NCI-H510A (cell line): ENCODE measurements at regions not wholly inside any gene's neighbourhood (a gene's known extent, or its start where the extent isn't known, plus 50 kb on each side); places are given as distances from the start of the nearest gene placed in this dataset.
A peak's percentile ranks its signal among the peaks of the same experiment; 100 is the strongest.

Source experiments
- DNase-seq: peaks from one replicate; lab custom pipeline; 2025; lab: John Stamatoyannopoulos, UW

DNA sequence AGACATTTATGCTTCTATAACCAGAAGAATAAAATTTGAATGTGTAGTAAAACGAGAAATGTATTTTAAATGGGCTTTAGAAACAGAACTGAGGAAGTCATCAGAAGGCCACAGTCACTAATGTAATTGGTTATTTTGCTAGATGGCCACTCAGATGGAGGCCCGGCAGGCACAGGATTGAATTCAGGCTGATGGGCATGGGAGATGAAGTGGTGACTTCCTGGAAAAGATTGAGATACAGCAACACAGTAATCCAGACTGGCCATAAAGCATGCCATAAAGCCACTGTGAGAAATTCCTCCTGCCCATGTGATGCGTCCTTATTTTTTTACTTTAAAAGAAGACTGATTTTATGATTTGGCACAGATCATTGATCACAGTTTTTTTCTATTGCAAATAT is 297.7 kb downstream of the ICOS start:
- no peak for DNase-seq

DNA sequence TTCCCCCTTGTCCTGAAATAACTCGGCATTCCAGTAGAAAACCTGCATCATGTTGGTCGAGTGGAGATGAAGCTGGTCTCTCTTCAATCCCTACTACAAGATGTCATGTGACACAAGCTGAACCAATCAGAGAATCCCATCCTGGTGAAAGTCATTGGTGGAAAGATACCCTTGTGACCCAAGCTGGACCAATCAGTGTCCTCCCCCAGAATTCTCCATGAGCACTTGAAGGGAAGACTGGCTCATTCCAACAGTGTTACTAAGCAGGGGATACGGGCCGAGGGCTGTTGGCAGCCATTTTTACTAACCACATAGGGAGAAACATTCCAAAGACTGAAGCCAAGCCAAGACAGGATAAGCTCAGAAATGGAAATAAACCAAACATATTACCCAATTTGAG is 298.3 kb downstream of the ICOS start:
- DNase-seq: no peak

DNA sequence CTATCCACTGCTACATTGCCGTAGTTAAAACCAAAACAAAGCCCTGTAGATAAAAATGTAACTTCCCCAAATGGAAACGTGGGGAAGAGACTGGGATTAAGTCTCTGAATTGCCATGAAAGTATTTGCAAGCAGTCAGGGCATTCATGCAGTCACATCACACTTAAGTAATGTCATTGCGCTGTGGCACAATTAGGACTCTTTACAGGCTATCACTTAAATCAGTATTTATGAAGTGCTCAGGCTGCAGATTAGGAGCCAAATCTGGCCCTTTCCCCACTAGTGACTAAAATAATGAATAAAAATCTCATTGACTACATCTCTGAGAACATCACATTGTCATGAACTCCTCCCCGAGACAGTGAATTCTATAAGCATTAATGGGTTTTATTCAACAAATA is 300.9 kb downstream of the ICOS start:
- DNase-seq: no peak

DNA sequence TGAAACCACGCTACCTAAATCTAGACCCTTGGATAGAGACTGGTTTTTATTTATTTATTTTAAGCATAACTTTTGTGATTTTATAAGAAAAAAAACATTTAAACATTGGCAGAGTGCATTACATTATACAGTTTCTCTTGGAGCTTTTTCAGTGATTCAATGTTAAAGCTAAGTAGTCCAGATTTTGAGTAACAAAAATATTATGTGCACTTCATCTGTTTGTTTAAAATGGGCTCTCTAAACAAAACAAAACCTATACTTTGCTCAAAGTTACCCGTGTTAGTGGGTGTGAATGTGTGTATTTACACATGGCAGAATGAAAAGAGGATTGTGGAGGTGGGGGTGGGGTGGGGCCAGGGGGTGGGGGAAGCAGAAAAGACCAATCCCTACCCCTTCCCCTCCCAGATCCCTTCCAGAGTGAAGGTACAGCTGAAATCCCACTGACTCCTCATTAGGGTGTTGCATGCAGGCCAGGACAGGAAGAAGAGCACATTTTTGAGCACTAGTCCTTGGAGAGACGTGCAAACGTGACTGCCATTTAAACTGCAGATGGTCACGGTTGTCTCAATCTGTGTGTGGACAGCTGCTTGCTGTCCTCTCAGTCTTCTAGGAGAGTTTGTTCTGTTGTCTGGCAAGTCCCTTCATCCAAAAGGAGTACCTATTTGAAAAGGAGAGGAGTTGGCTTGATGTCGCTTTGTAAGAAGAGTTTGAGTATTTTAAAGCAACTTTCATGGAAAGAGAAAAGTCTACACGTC is 303.0 kb downstream of the ICOS start:
- no peak for DNase-seq

DNA sequence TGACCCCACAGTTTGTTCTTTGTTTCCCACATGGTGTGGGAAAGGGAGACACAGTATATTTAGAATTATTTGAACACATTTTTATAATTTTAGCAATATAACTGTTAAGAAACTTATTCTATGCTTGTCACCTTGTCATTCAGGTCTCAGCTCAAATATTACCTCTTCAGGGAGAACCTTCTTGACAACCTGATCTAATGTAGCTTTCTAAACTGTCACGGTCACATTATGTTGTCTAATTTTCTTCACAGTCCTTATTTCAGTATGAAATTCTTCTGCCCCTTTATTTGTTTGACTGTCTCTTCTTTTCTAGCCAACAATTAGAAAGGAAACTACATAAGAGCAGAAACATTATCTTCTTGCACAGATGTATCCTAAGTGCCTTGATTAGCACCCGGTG is 304.3 kb upstream of the PARD3B start:
- no peak for DNase-seq

DNA sequence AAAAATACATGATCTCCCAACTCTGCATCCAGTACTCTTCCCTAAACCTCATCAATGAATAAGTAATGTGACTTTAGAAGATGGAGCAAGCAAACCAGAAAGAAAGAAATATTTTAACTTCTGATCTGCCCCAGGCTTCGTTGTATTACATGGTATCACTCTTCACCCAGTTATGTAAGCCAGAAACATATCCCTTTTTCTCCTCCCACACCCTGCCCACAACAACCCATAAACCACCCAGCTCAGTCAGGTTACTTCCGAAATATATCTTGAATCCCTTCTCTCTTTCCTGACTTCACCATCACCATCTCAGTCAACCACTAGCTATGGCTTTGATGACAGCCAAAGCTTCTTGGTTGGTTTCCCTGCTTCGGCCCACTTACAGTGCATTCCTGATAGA is 295.8 kb upstream of the PARD3B start:
- DNase-seq: no peak

DNA sequence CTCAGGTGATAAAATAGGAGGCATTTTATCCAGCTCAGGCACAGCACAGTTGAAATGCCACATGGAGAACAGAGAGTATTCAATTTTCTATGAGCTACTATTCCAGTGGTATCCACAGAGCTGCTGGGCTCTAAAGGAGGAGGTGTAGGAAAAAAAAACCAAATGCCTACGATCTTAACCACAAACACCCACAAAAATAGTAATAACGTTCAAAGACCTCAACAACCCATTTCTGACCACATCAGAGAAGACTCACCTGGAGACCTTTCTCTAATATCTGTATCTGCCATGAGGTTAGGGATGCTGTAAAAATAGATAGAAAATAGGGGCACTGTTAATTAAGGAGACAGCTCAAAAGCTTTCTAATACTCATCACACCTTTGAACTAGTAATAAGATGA is 294.6 kb upstream of the PARD3B start:
- no peak for DNase-seq

DNA sequence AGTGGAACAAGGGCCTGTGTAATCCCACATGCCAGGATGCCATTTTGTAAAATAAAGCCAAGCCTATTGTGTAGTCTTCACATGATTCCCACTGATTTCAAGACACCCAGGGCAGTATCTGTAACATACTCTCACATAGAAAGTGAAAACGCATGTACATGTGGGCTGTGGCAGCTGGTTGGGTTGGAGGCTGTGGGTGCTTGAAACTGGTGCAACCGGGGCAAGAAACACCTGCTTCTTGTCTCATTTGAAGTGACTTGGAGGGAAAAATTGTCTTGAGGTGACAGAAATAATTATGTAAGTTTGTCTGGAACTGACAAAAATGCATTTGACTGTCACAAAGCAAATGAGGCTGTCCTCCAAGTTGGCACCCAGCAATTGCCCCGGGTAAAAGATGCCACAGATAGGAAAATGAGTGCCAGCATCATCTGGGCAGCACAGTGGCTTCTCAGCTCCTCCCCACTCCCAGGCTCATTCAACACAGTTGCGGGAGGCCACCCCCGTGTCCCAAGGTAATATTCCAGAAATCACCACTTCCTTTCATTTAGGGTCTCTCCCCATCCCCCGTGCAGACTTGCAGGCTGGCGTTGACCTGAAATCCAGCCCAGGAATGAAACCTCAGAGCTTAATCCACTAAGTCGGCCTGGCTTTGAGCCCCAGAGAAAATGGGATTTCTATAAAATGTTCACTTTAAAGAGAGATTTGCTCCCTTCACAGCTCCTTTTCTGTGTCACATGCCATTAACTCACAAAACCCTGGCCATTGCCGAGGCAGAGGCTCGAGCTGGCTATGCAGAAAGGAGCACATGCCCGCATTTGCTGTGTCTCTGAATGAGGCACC is 293.9 kb upstream of the PARD3B start:
- no peak for DNase-seq

DNA sequence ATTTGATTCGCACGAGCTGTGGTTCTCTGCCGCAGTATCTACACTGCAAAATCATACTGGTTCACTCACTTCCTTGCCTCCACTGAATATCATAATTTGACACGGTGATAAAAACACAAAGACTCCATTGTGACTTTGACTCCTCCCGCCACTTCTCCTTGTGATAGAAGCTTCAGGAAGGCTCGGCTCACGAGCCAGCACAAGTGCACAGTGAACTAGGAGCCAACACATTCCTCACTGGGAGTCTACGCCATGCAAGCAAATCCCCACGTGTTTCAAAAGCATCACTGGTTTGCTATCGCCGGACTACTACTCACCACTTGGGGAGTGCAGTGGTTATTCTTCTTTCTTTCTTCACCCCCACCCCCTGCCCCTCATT is 293.3 kb upstream of the PARD3B start:
- DNase-seq: no peak

DNA sequence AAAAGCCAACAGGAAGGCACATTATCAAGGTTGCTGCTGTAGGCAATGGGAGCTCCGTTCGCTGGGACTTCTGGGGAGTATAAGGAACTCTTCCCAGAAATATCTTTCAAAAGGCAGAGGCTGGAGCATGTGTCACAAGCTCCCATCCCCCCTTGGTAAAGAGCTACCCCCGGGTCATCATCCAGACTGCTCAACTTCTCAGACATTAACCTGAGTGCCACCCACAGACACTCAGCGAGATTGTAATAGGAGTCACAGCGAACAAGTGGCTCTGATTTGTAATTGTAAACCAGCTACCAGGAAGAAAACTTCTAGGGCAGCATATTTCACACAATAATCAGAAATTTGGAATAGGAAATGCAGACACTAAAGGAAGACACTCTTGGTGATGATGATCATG is 290.2 kb upstream of the PARD3B start:
- no peak for DNase-seq

DNA sequence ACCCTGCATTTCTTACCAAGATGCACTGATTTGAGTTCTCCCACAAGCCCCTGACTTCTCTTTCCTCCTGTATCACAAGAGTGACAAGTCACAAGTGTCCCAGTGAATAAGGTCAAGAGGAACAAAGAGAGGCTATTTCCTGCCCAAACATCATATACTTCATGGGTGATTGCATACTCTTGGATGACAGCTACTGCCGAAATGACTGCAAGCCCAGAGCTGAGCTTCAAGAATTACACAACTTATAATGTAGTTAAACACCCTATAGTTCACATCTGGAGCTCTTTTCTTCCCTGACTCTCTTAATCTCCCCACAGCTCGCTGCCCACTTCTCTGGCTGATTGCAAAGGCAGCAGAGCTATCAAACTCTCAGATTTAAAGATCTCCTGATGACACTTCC is 289.7 kb upstream of the PARD3B start:
- peak; percentile 43 for DNase-seq

DNA sequence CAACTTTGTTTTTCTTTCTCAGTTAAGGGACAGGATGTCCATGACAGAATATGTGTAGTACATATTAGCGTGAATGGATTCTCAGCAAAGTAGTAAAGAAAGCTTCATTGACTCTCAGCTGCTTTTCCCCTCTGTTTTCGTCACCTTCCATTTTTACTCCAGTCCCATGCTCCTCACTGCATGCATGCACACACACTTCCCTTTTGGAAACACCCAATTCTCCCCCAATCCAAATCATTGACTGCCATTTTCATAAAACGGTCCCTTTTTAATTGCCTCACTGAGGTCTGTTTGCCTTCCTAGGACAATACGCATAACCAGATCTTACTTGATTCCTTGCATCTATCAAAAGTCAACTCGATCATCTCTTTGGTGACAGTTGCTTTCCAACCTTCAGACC is 287.5 kb upstream of the PARD3B start:
- no peak for DNase-seq

DNA sequence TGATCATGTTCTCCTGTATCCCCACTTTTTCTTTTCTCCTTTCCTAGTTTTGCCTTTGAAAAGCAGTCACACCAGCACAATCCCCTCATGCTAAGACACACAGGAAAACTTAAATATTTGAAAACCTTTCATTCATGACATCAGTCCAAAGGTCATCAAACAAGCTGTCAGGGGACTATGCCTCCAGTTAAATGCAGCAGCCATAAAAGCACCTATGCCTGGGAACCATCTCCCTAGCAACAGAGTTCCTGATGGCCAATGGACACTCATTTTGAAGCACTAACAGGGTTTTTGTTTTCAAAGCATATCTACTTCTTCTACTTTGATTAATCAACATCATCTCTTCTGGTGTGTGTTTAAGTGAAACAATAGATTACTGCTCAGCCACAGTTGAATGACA is 286.4 kb upstream of the PARD3B start:
- DNase-seq: no peak

DNA sequence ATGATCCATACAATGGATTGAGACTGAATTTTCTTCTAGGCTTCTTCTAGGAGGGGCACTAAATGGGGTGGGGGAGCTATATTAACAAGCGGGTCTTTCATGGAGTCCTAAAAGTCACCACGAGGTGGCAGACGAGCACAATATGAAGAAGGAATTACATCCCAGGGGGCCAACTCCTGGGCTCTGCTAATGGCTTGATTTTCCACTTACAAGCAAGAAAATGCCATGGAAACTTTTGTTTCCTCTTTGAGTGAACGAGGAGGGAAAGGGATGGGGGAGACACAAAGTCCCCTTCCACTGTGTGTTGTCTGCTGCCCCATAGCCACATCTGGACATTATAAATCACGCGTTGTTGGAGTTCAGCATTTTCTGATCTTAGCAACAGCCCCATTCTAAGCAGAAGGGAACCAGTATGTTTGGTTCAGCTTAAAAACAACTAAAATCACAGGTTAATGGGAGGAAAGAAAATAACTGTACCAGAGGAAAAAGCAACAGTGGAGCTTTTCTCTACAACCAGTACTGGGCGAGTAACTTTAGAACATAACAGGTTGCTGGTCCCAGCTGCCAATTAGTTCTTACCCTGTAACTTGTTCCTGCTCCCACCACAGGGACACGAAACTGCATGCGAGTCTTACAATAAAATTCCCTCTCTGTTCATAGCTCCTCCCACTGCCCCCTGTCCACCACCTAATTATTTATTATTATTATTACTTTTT is 285.0 kb upstream of the PARD3B start:
- DNase-seq: peak; percentile 29

DNA sequence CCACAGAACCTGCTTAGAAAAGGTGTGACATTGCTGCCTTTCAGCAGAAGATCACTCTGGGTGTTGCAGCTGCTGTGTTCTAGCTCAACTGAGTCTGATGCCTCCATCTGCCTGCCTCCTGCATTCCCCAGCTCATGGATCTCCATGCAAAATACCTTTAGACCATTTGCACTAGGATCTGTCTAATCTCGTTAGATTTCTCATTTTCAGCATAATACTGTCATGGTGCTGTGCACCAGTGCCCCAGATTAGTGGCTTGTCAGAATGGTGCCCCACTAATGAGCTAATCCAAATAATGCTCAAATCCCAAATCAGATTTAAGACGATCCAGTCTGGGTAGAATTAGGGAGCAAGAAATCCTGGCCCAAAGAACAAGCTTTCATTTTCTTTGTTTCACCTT is 284.4 kb upstream of the PARD3B start:
- DNase-seq: no peak

DNA sequence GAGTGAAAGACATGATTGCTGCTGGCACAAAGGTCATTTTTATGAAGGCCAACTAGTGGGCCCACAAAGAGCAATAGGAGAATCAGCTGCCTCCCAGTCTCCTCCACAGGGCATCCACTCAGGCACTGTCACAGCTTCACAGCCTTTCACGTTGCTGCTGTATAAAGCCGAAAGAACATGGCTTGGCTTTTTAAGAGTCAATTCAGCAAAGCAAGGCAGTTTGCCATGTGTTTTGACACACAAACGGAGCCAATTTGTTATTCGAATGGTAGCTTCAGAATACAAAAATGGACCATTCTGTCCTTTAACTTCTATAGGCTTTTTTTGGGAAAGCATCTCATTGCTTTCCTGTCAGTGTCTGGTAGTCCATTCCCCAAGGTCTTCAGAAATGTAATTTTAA is 283.4 kb upstream of the PARD3B start:
- DNase-seq: no peak

DNA sequence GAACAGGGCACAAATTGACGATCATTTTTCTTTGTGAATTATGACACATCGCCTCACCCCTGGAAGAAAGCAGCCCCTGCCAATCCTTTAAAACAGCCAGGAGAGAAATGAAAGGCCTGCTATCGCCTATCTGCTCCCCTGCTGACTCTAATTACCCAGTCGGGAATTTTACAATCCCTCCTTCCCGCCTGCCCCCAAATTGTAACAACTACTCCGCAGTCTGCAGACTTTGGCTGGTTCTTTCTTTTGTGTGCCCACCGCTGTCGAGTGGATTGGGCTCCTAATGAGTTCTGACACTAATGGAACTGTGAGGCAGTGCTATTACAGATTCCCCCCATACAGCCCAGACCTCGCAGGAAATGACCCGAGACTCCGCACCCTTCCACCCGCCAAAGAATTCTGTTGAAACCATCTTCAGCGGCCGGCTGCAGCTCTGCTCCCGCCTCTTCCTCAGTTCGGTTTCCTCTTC is 281.2 kb upstream of the PARD3B start:
- DNase-seq: no peak

DNA sequence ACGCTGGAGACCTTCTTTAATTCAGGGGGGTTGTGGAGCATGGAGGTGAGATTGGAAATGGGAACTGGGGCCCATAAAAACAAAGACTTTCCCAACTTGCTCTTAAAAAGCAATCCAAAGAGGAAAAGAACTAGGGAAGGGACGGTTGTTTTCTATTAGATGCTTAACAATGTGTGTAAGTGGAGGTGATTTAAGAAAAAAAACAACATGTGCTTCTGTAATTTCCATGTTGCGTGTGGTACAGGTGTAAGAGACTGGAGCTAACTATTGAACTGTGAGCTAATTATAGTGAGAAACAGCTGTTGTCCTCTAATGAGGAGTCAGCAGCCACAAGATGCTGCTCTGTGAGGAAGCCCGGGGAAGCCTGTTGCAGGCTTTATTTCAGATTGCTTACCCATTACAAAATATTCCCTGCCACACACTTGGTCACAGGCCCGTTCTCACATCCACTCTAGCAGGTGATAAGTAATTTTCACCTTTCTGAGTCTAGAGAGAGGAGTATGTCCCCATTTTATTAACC is 280.6 kb upstream of the PARD3B start:
- DNase-seq: no peak

DNA sequence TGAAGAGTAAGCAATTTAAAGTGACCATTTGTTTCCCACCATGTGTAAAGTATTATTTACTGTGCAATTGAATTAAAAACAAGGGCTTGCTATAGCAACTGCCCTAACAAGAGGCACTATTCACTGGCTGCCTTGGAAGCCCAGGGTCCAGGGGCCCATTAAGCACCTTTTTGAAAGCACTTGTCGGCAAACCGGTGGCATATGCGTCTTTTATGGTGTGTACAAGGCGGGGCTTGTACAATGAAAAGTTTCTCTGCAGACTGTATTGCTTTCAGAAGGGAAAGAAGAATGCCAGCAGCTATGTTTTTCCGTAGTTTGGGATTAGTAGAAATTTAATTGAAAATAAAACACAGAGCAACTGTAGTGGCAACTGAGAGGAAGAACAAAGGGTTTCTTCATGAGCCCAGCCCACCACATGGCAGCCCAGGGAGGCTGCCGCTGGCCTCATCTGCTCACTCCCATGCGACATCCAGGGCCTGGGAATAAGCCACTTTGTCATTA is 279.5 kb upstream of the PARD3B start:
- peak; percentile 59 for DNase-seq

DNA sequence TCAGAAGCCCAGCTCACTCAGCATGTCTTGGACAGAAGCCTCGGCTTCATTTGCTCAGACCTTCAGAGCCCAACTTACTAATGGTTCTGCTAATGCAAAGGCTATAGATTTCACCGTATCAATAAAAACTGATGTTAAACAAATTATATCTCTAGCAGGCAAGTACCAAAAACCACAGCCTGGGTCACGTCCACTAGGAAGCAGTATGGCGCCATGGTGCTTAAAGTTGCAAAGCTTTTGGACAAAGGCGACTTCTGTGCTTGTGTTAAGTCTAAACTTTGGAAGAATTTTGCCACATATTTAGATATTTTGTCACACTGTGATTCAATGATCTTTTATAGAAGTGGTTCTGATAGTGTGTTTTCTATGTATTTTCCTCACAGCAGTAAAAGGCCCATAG is 276.8 kb upstream of the PARD3B start:
- no peak for DNase-seq

DNA sequence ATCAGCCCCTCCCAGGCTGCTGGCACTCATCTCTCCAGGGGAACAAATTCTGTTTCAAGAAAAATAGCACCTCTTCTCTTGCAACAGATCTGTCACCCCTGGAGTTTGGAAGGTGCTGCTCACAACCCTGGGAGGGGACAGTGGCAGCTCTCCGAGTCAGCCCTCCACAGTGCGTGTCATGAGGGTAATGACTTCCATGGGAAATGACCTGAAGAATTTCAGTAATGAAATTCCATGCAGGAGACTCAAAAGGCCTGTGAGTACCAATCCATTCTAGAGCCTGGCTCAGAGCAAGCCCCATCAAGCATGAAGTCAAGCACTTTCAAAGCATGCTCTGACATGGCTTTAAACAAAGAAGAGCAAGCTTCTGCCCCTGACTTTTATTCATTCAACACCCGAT is 276.3 kb upstream of the PARD3B start:
- no peak for DNase-seq

DNA sequence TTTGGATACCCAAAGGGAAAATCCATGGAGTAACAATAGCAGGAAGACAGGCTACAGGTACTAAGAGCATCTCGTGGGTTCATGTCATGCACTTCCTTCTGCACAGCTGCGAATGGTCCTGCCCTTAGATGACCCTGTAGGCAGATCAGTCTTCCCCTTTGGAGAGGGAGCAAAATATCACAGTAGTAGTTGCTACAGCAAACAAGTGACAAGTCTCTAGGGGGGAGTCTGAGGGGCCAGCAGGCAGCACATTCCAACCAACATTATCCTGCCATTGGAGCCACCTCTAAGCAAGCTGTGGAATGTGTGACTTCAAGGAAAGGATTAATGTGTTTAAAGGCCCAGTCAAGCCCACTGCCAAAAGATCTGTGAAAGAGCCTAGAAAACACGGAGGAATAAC is 273.2 kb upstream of the PARD3B start:
- DNase-seq: no peak
